WTC11 (cell line): ENCODE measurements at regions not wholly inside any gene's neighbourhood (a gene's known extent, or its start where the extent isn't known, plus 50 kb on each side); places are given as distances from the start of the nearest gene placed in this dataset.
A peak's percentile ranks its signal among the peaks of the same experiment; 100 is the strongest.

Experiments used
- ATAC-seq: fragments of 200-7000 bp; cut with Tn5 transposase; 2 replicates; pipeline ENCODE4 v1.10.0; 2021; ENCODE audit warnings: mild to moderate bottlenecking, moderate library complexity
- CTCF ChIA-PET: fragments of 300-600 bp; sonication (Branson Sonifier 250); formaldehyde crosslinking; loops from one replicate; lab custom pipeline; 2021; ENCODE audit warnings: antibody characterized with exemption; lab: Charles Lee
- POLR2A ChIA-PET: fragments of 350-600 bp; sonication (Branson Sonifier 250); formaldehyde crosslinking; loops from one replicate; lab custom pipeline; 2021; ENCODE audit warnings: antibody characterized with exemption; lab: Charles Lee
- DNase-seq: peaks from one replicate; pipeline ENCODE4 v3.0.0; 2021; ENCODE audit warnings: low spot score
- H3K27ac Mint-ChIP-seq: 2 replicates; pipeline ENCODE4 v1.8.0; 2021; ENCODE audit warnings: mixed read lengths
- H3K27me3 Mint-ChIP-seq: 2 replicates; pipeline ENCODE4 v1.8.0; 2021; ENCODE audit warnings: low read depth, mild to moderate bottlenecking, moderate library complexity, mixed read lengths
- H3K36me3 Mint-ChIP-seq: 2 replicates; pipeline ENCODE4 v1.8.0; 2021; ENCODE audit warnings: mixed read lengths
- H3K4me1 Mint-ChIP-seq: 2 replicates; pipeline ENCODE4 v1.8.0; 2022; ENCODE audit warnings: mixed read lengths
- H3K4me3 Mint-ChIP-seq: 2 replicates; pipeline ENCODE4 v1.8.0; 2021; ENCODE audit warnings: mild to moderate bottlenecking, moderate library complexity, mixed read lengths
- H3K9me3 Mint-ChIP-seq: 2 replicates; pipeline ENCODE4 v1.8.0; 2021; ENCODE audit warnings: mixed read lengths
- JUN ChIP-seq: sonication (generic); formaldehyde crosslinking; IDR thresholded peaks from 2 replicates; pipeline ENCODE4 v1.8.0; 2023; ENCODE audit warnings: mild to moderate bottlenecking, missing genetic modification reagents
- PRRX2 ChIP-seq: fragments of 250-450 bp; sonication (Bioruptor Pico); IDR thresholded peaks from 2 replicates; pipeline ENCODE4 v1.8.0; 2021; ENCODE audit warnings: mild to moderate bottlenecking
- TCF7 ChIP-seq: sonication (generic); formaldehyde crosslinking; IDR thresholded peaks from 2 replicates; pipeline ENCODE4 v1.8.0; 2022; ENCODE audit warnings: mild to moderate bottlenecking, low read depth, missing genetic modification reagents, moderate library complexity
- ZNF317 ChIP-seq: sonication (generic); formaldehyde crosslinking; IDR thresholded peaks from 2 replicates; pipeline ENCODE4 v1.8.1; 2023; ENCODE audit warnings: low read depth, mild to moderate bottlenecking, moderate library complexity, missing genetic modification reagents, borderline replicate concordance
- TF ChIP-seq, protein P1 (sequence below): sonication (generic); formaldehyde crosslinking; IDR thresholded peaks from 2 replicates; pipeline ENCODE4 v1.8.0; 2023; ENCODE audit warnings: missing genetic modification reagents
- TF ChIP-seq, protein P2 (sequence below): fragments of 200-600 bp; IDR thresholded peaks from 2 replicates; pipeline ENCODE4 v1.8.0; 2022; ENCODE audit warnings: antibody characterized with exemption
- TF ChIP-seq, protein P3 (sequence below): sonication (generic); formaldehyde crosslinking; conservative IDR thresholded peaks from 2 replicates; pipeline ENCODE4 v1.8.1; 2022; ENCODE audit warnings: mild to moderate bottlenecking, missing genetic modification reagents
- TF ChIP-seq, protein P4 (sequence below): sonication (generic); formaldehyde crosslinking; IDR thresholded peaks from 2 replicates; pipeline ENCODE4 v1.8.1; 2023; ENCODE audit warnings: mild to moderate bottlenecking, missing genetic modification reagents, borderline replicate concordance

DNA sequence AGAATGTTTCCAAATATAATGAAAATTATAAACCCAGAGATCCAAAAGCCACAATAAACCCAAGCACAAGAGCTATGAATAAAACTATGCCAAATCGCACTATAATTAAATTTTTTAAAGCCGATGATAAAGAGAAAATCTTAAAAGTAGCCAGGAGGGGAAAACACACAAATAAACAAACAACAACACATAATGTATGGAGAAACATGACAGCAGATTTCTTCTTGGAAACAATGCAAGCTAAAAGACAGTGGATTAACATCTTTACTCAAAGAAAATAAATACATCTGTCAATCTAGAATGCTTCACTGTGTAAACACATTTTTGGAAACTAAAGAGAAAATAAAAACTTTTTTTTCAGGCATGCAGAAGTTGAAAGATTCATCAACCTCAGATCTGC lies 53.0 kb upstream of the SMOX start:
- POLR2A ChIA-PET = interaction anchor here (0.6 kb wide), 1 partner anchor 117 kb away, joined by 3 read pairs; no protein-coding TSS in a partner anchor
- CTCF ChIA-PET = interaction anchor here (0.6 kb wide), 1 partner anchor 14 kb away, joined by 4 read pairs; no protein-coding TSS in a partner anchor

DNA sequence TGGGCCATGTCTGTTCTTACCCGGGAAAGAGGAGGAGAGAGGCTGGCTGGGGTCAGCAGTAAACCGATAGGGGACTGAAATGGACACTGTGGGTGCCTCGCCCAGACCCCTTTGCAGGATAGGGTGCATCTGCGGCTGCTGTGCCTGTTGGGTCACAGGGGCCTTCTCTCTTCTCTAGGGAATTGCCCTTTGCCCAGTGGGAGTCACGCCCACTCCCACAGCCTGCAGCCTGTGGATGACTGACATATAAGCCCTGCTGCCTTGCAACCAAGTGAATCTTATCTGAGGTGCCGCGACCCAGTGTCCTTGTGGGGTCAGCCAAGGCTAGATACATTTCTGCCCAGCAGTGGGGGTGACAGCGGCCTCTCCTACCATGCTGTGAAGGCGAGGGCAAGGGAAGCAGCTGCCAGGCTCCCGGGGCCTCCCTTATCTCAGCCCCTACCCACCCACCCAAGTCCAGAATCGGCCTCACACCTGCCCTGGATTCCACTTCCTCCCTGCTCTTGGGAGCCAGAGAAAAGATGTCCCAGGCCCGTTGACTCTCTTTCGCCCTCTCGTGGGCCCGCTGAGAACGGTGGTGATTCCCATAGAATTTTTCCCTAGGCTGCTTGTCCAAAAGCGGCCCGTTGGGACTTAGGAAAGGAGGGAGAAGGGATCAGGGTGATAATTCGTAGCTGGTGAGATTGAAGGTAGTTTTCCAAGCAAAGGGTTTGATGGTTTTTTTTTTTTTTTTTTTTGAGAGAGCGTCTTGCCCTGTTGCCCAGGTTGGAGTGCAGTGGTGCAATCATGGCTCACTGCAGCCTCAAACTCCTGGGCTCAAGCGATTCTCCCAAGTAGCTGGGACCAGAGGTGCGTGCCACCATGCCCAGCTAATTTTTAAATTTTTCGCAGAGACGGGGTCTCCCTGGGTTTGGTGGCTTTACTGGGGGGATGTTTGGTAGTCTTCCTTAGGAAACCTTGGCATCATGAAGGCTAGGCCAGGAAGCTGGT lies 56.8 kb upstream of the SMOX start:
- Mint-ChIP-seq H3K4me1 (no peaks in the 10 kb centered on the region; the same call in 1 of the 2 replicates), H3K27me3 (peaks cover under 1% of the 10 kb centered on the region), H3K9me3 (peaks cover 19% of the 10 kb centered on the region), H3K36me3 (peaks cover 10% of the 10 kb centered on the region), H3K27ac (no peak overlapping the region), H3K4me3 (no peak overlapping the region)
- POLR2A ChIA-PET = no interaction called here
- TF ChIP-seq, protein P1, sequence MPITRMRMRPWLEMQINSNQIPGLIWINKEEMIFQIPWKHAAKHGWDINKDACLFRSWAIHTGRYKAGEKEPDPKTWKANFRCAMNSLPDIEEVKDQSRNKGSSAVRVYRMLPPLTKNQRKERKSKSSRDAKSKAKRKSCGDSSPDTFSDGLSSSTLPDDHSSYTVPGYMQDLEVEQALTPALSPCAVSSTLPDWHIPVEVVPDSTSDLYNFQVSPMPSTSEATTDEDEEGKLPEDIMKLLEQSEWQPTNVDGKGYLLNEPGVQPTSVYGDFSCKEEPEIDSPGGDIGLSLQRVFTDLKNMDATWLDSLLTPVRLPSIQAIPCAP (CRISPR knock-in tag) = no peak
- TF ChIP-seq, protein P2, sequence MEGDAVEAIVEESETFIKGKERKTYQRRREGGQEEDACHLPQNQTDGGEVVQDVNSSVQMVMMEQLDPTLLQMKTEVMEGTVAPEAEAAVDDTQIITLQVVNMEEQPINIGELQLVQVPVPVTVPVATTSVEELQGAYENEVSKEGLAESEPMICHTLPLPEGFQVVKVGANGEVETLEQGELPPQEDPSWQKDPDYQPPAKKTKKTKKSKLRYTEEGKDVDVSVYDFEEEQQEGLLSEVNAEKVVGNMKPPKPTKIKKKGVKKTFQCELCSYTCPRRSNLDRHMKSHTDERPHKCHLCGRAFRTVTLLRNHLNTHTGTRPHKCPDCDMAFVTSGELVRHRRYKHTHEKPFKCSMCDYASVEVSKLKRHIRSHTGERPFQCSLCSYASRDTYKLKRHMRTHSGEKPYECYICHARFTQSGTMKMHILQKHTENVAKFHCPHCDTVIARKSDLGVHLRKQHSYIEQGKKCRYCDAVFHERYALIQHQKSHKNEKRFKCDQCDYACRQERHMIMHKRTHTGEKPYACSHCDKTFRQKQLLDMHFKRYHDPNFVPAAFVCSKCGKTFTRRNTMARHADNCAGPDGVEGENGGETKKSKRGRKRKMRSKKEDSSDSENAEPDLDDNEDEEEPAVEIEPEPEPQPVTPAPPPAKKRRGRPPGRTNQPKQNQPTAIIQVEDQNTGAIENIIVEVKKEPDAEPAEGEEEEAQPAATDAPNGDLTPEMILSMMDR = peak; percentile 61
- peak; percentile 82 for DNase-seq
- peak; percentile 90 for ATAC-seq
- CTCF ChIA-PET = interaction anchor here (0.6 to 1.7 kb wide), 28 partner anchors 9 to 515 kb away, joined by 3 to 14 read pairs (median 4); partner anchors contain the start of genes ADISSP, AP5S1 and CENPB

More for the DNA sequence above, 53.0 kb upstream of the SMOX start:
- TF ChIP-seq ZNF317 (CRISPR knock-in tag) = peak; percentile 91; the same call in 1 of the 2 replicates
- TF ChIP-seq TCF7 (CRISPR knock-in tag) = no peak
- Mint-ChIP-seq H3K36me3 (peaks cover 10% of the 10 kb centered on the region), H3K27ac (no peak overlapping the region), H3K9me3 (peaks cover 29% of the 10 kb centered on the region), H3K4me1 (no peaks in the 10 kb centered on the region), H3K27me3 (no peaks in the 10 kb centered on the region; the same call in none of the 2 replicates), H3K4me3 (no peak overlapping the region)
- DNase-seq (no peak), ATAC-seq (no peak)

DNA sequence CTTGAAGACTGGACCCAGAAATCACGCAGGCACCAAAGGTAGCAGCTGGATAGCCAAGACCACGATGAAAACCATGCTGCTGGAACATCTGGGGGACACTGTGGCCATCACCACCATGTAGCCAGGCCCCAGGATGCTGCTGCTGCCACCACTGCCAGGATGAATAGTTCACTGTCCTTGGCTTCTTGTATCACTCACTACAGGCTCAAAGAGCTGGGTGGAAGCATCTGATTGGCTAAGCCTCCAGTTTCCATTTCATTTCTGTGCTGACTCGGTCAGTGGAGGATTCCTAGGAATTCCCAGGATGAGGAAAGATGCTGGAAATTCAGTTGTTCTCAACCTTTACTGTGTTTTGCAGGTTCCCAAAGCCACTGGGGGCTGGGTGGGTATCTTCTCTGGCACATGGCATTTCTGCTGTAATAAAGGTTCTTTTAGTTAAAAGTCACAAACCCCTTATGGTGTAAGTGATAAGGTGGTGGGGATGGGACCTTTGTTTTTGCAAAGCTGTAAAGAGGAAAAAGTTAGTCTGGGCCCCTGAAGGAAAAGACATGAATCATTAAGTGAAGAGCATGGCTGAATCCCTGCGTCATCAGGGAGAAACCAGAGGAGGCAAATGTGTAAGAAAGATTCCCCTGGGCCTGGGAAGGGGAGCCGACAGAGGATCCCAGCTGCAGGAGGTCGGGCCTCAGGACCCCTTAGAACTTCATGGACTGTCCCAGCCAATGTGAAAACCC lies 57.7 kb upstream of the SMOX start:
- H3K27me3 Mint-ChIP-seq = peaks cover 9% of the 10 kb centered on the region
- H3K4me3 Mint-ChIP-seq = no peak overlapping the region
- ATAC-seq (no peak), DNase-seq (no peak)
- H3K4me1 Mint-ChIP-seq = no peaks in the 10 kb centered on the region; the same call in 1 of the 2 replicates
- H3K36me3 Mint-ChIP-seq = peaks cover 10% of the 10 kb centered on the region
- H3K27ac Mint-ChIP-seq = no peak overlapping the region
- TF ChIP-seq, protein P3, sequence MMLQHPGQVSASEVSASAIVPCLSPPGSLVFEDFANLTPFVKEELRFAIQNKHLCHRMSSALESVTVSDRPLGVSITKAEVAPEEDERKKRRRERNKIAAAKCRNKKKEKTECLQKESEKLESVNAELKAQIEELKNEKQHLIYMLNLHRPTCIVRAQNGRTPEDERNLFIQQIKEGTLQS = no peak
- TF ChIP-seq, protein P4, sequence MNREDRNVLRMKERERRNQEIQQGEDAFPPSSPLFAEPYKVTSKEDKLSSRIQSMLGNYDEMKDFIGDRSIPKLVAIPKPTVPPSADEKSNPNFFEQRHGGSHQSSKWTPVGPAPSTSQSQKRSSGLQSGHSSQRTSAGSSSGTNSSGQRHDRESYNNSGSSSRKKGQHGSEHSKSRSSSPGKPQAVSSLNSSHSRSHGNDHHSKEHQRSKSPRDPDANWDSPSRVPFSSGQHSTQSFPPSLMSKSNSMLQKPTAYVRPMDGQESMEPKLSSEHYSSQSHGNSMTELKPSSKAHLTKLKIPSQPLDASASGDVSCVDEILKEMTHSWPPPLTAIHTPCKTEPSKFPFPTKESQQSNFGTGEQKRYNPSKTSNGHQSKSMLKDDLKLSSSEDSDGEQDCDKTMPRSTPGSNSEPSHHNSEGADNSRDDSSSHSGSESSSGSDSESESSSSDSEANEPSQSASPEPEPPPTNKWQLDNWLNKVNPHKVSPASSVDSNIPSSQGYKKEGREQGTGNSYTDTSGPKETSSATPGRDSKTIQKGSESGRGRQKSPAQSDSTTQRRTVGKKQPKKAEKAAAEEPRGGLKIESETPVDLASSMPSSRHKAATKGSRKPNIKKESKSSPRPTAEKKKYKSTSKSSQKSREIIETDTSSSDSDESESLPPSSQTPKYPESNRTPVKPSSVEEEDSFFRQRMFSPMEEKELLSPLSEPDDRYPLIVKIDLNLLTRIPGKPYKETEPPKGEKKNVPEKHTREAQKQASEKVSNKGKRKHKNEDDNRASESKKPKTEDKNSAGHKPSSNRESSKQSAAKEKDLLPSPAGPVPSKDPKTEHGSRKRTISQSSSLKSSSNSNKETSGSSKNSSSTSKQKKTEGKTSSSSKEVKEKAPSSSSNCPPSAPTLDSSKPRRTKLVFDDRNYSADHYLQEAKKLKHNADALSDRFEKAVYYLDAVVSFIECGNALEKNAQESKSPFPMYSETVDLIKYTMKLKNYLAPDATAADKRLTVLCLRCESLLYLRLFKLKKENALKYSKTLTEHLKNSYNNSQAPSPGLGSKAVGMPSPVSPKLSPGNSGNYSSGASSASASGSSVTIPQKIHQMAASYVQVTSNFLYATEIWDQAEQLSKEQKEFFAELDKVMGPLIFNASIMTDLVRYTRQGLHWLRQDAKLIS (CRISPR knock-in tag) = no peak
- TF ChIP-seq JUN (CRISPR knock-in tag) (no peak), PRRX2 (CRISPR knock-in tag) (no peak)
- ChIA-PET POLR2A (interaction anchor here (0.6 kb wide), 2 partner anchors 63 to 162 kb away, joined by 3 read pairs; no protein-coding TSS in a partner anchor), CTCF (interaction anchor here (1.3 to 1.5 kb wide), 3 partner anchors 22 to 105 kb away, joined by 4 to 14 read pairs (median 4); no protein-coding TSS in a partner anchor)
- H3K9me3 Mint-ChIP-seq = peaks cover 19% of the 10 kb centered on the region
